Hematopoietic multipotent progenitor cell treated with erythropoietin and hydrocortisone succinate and interleukin-3 and kit ligand, for 15 days (in vitro differentiated cells): ENCODE measurements at regions not wholly inside any gene's neighbourhood (a gene's known extent, or its start where the extent isn't known, plus 50 kb on each side); places are given as distances from the start of the nearest gene placed in this dataset.
"Not testable (repeated sequence)": the region's sequence is repeated elsewhere in the genome, so short reads cannot be mapped to it uniquely, and the experiment has no call there.

Source experiments
- DNase-seq: peaks from one replicate; pipeline ENCODE4 v3.0.0-alpha.2; 2015; ENCODE audit warnings: low spot score

GRCh38 chr5:60546207-60546606 is 153.8 kb downstream of the DEPDC1B start:
- no peak for DNase-seq

- DNase-seq = no peak
These were observed 154.4 kb downstream of the DEPDC1B start for GRCh38 chr5:60545551-60545950.

- DNase-seq = no peak
These were observed 155.8 kb downstream of the DEPDC1B start for GRCh38 chr5:60544142-60544541.

- no peak for DNase-seq
These were observed 158.0 kb downstream of the DEPDC1B start for GRCh38 chr5:60541980-60542379.

- no peak for DNase-seq
These were observed 158.8 kb downstream of the DEPDC1B start for GRCh38 chr5:60540856-60541805.

- DNase-seq = no peak
These were observed 160.8 kb downstream of the DEPDC1B start for GRCh38 chr5:60538955-60539866.

- DNase-seq = no peak
These were observed 161.5 kb downstream of the DEPDC1B start for GRCh38 chr5:60538426-60538825.

- DNase-seq = no peak
These were observed 164.0 kb downstream of the DEPDC1B start for GRCh38 chr5:60535951-60536350.

- DNase-seq = no peak
These were observed 164.8 kb downstream of the DEPDC1B start for GRCh38 chr5:60535198-60535597.

- no peak for DNase-seq
These were observed 166.2 kb downstream of the DEPDC1B start for GRCh38 chr5:60533789-60534188.

GRCh38 chr5:60532796-60533195 is 167.2 kb downstream of the DEPDC1B start:
- not testable (repeated sequence) for DNase-seq

GRCh38 chr5:60530144-60530848 is 169.7 kb downstream of the DEPDC1B start:
- not testable (repeated sequence) for DNase-seq

- DNase-seq = no peak
These were observed 171.0 kb downstream of the DEPDC1B start for GRCh38 chr5:60529001-60529400.

- DNase-seq = no peak
These were observed 172.9 kb downstream of the DEPDC1B start for GRCh38 chr5:60527072-60527471.

- DNase-seq = no peak
These were observed 173.6 kb downstream of the DEPDC1B start for GRCh38 chr5:60526336-60526875.

GRCh38 chr5:60522292-60522905 is 177.6 kb downstream of the DEPDC1B start:
- DNase-seq = no peak

GRCh38 chr5:60521376-60522291 is 178.3 kb downstream of the DEPDC1B start:
- DNase-seq = no peak

GRCh38 chr5:60520451-60521227 is 179.3 kb downstream of the DEPDC1B start:
- DNase-seq = no peak

GRCh38 chr5:60519372-60519771 is 180.6 kb downstream of the DEPDC1B start:
- DNase-seq = no peak
